ENCODE measurements at regions not wholly inside any gene's neighbourhood (a gene's known extent, or its start where the extent isn't known, plus 50 kb on each side); places are given as distances from the start of the nearest gene placed in this dataset.

DNA sequence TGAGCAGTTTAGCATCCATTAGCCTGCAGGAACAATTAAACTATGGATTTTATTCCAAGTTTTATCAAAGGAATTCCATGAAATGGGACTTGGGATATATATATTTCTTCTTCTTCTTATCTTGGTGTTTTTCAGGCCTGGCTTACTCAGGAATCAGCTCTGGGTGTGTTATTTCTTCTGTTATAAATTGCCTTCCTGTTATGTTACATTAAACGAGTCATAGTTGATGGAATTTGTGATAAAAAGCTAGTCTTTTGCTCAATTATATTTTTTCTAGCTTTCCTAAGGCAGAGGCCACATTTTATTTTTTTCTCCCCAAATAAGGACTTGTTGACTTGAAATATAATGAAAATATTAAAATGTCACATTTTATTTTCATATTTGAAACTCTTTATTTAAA, 141.3 kb downstream of the EPC1 start:
- CTCF ChIA-PET (ENCODE audit: unreplicated experiment): no interaction called here
- H3K9me2 ChIP-seq (ENCODE audit: insufficient read depth, low read length): no peaks in the 10 kb centered on the region
- BruUV-seq (replicated peaks): no TSS peak
- H3K4me3 ChIP-seq (ENCODE audit: low read depth, low read length, poor library complexity, severe bottlenecking): no peak overlapping the region
- POLR2A ChIA-PET: interaction anchor here (0.7 to 0.8 kb wide), 2 partner anchors 51 to 175 kb away, joined by 3 to 4 read pairs; no protein-coding TSS in a partner anchor
- intact Hi-C loops (cut with micrococcal nuclease; ENCODE audit: unreplicated experiment): no loop called here
- no peaks in the 10 kb centered on the region for H4K20me1 ChIP-seq (ENCODE audit: insufficient read depth, low read length)
- no peaks in the 10 kb centered on the region for H3K4me1 ChIP-seq (ENCODE audit: insufficient read depth, low read length, poor library complexity, severe bottlenecking)
- H3K9me3 ChIP-seq (ENCODE audit: low read length): no peaks in the 10 kb centered on the region
- no peak overlapping the region for H2AFZ ChIP-seq (ENCODE audit: low read length)
- no peaks in the 10 kb centered on the region for H3K79me2 ChIP-seq (ENCODE audit: insufficient read depth, low read depth, low read length)
- H3K36me3 ChIP-seq (ENCODE audit: insufficient read depth, low read length): no peaks in the 10 kb centered on the region
- no peak overlapping the region for H3K27ac ChIP-seq (ENCODE audit: low read depth, low read length, poor library complexity, severe bottlenecking)
- H3K4me2 ChIP-seq (ENCODE audit: low read length): no peak overlapping the region
- DNase-seq (ENCODE audit: low spot score): no peak
- no peak for TF ChIP-seq EZH2phosphoT487 (IDR thresholded peaks at IDR 0.05; ENCODE audit: borderline replicate concordance, low read depth, low read length)
- no peak for TF ChIP-seq CTCF (conservative IDR thresholded peaks at IDR 0.05; ENCODE audit: low read length)

DNA sequence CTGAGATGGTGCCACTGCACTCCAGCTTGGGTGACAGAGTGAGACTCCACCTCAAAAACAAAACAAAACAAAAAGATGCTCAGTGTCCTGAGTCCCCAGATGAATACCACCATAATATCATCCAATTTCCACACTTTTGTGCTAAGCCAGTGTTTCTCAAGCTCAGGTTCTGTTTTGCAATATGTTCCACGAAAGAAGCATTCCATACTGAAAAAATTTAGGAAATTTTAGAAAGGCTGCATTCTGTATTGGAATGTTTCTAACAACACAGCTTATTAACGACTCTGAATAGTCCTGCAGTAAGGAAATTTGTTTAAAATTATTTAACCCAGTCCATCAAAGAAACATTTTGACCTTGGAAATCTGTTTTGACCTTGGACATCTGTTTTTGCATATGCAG, 142.4 kb downstream of the EPC1 start:
- no TSS peak for BruUV-seq (replicated peaks)
- Histone ChIP-seq H3K4me1 (ENCODE audit: insufficient read depth, low read length, poor library complexity, severe bottlenecking) (no peaks in the 10 kb centered on the region), H4K20me1 (ENCODE audit: insufficient read depth, low read length) (no peaks in the 10 kb centered on the region), H3K27ac (ENCODE audit: low read depth, low read length, poor library complexity, severe bottlenecking) (no peak overlapping the region), H2AFZ (ENCODE audit: low read length) (no peak overlapping the region), H3K79me2 (ENCODE audit: insufficient read depth, low read depth, low read length) (no peaks in the 10 kb centered on the region), H3K36me3 (ENCODE audit: insufficient read depth, low read length) (no peaks in the 10 kb centered on the region), H3K9me3 (ENCODE audit: low read length) (no peaks in the 10 kb centered on the region), H3K4me3 (ENCODE audit: low read depth, low read length, poor library complexity, severe bottlenecking) (no peak overlapping the region), H3K4me2 (ENCODE audit: low read length) (no peak overlapping the region), H3K9me2 (ENCODE audit: insufficient read depth, low read length) (no peaks in the 10 kb centered on the region)
- POLR2A ChIA-PET: interaction anchor here (0.6 kb wide), 3 partner anchors 11 to 370 kb away, joined by 3 to 4 read pairs (median 3); no protein-coding TSS in a partner anchor
- TF ChIP-seq CTCF (conservative IDR thresholded peaks at IDR 0.05; ENCODE audit: low read length): no peak
- TF ChIP-seq EZH2phosphoT487 (IDR thresholded peaks at IDR 0.05; ENCODE audit: borderline replicate concordance, low read depth, low read length): no peak
- intact Hi-C loops (cut with micrococcal nuclease; ENCODE audit: unreplicated experiment): no loop called here
- CTCF ChIA-PET (ENCODE audit: unreplicated experiment): no interaction called here
- no peak for DNase-seq (ENCODE audit: low spot score)

- Histone ChIP-seq H3K4me1 (ENCODE audit: insufficient read depth, low read length, poor library complexity, severe bottlenecking) (no peaks in the 10 kb centered on the region), H3K36me3 (ENCODE audit: insufficient read depth, low read length) (no peaks in the 10 kb centered on the region), H4K20me1 (ENCODE audit: insufficient read depth, low read length) (no peaks in the 10 kb centered on the region), H3K4me3 (ENCODE audit: low read depth, low read length, poor library complexity, severe bottlenecking) (no peak overlapping the region), H3K9me2 (ENCODE audit: insufficient read depth, low read length) (no peaks in the 10 kb centered on the region), H3K4me2 (ENCODE audit: low read length) (no peak overlapping the region), H3K9me3 (ENCODE audit: low read length) (no peaks in the 10 kb centered on the region), H2AFZ (ENCODE audit: low read length) (no peak overlapping the region), H3K27ac (ENCODE audit: low read depth, low read length, poor library complexity, severe bottlenecking) (no peak overlapping the region), H3K79me2 (ENCODE audit: insufficient read depth, low read depth, low read length) (no peaks in the 10 kb centered on the region)
- DNase-seq (ENCODE audit: low spot score): no peak
- TF ChIP-seq EZH2phosphoT487 (IDR thresholded peaks at IDR 0.05; ENCODE audit: borderline replicate concordance, low read depth, low read length) (no peak), CTCF (conservative IDR thresholded peaks at IDR 0.05; ENCODE audit: low read length) (no peak)
- intact Hi-C loops (cut with micrococcal nuclease; ENCODE audit: unreplicated experiment): loop anchor here (10.0 kb wide), 1 partner anchor 355 kb away; no protein-coding TSS in a partner anchor
- ChIA-PET POLR2A (interaction anchor here (0.5 to 1.5 kb wide), 3 partner anchors 16 to 51 kb away, joined by 3 to 4 read pairs (median 3); no protein-coding TSS in a partner anchor), CTCF (ENCODE audit: unreplicated experiment) (no interaction called here)
- no TSS peak for BruUV-seq (replicated peaks)
Observed at GRCh38 chr10:32199714-32200394, 143.6 kb upstream of the KIF5B start.

Data from OCI-LY7 (cell line).